SK-N-SH (cell line): ENCODE measurements at regions not wholly inside any gene's neighbourhood (a gene's known extent, or its start where the extent isn't known, plus 50 kb on each side); places are given as distances from the start of the nearest gene placed in this dataset.

Experiments
- CTCF ChIP-seq: fragments of 200-600 bp; sonication (generic); IDR thresholded peaks from 2 replicates; pipeline ENCODE4 v1.6.1; 2017; ENCODE audit warnings: antibody characterized with exemption, mild to moderate bottlenecking, moderate library complexity
- EP300 ChIP-seq, 2 experiments: IDR thresholded peaks; 2 replicates each; pipeline versions ENCODE4 v1.4.0 to v1.6.1; 2012; ENCODE audit warnings: borderline replicate concordance in 1 of 2, low read depth in 1 of 2, low read length in 1 of 2
- EZH2phosphoT487 ChIP-seq: fragments of 200-600 bp; sonication (generic); IDR thresholded peaks from 2 replicates; pipeline ENCODE4 v1.6.1; 2017; ENCODE audit warnings: low read depth, mixed run types, mild to moderate bottlenecking, antibody characterized with exemption, moderate library complexity, borderline replicate concordance
- FOXJ3 ChIP-seq: sonication (generic); formaldehyde crosslinking; IDR thresholded peaks from 2 replicates; pipeline ENCODE4 v1.5.1; 2020; ENCODE audit warnings: mild to moderate bottlenecking, missing genetic modification reagents
- NFIC ChIP-seq: IDR thresholded peaks from 2 replicates; pipeline ENCODE4 v1.4.0; 2012; ENCODE audit warnings: borderline replicate concordance
- RCOR1 ChIP-seq: fragments of 150-350 bp; IDR thresholded peaks from 2 replicates; pipeline ENCODE4 v1.6.1; 2017; ENCODE audit warnings: antibody characterized with exemption, low read length
- RXRA ChIP-seq: IDR thresholded peaks from 2 replicates; pipeline ENCODE4 v1.4.0; 2012; ENCODE audit warnings: low read depth, mild to moderate bottlenecking, borderline replicate concordance
- SIN3A ChIP-seq: IDR thresholded peaks from 2 replicates; pipeline ENCODE4 v1.6.1; 2012; ENCODE audit warnings: low read depth, mild to moderate bottlenecking, low read length, moderate library complexity, borderline replicate concordance
- SMC3 ChIP-seq: IDR thresholded peaks from 2 replicates; pipeline ENCODE4 v1.6.1; 2012; ENCODE audit warnings: low read depth, low read length, improper control_type of control experiment
- TEAD4 ChIP-seq: IDR thresholded peaks from 2 replicates; pipeline ENCODE4 v1.4.0; 2012; ENCODE audit warnings: mild to moderate bottlenecking, borderline replicate concordance; ENCODE audit not compliant: insufficient read depth

- no peak for TF ChIP-seq SIN3A
- no peak for TF ChIP-seq SMC3
- TF ChIP-seq EZH2phosphoT487, result no peak
- TF ChIP-seq CTCF, result no peak
- no peak for TF ChIP-seq EP300 (IDR thresholded peaks at IDR 0.05; ENCODE audit: borderline replicate concordance in 1 of 2, low read depth in 1 of 2, low read length in 1 of 2)
- TF ChIP-seq FOXJ3 (CRISPR knock-in tag), result no peak
- TF ChIP-seq RXRA, result no peak
- TF ChIP-seq TEAD4, result no peak
- TF ChIP-seq RCOR1, result no peak
- TF ChIP-seq NFIC, result no peak
Observed at GRCh38 chr14:34336501-34336900, 125.5 kb downstream of the SPTSSA start.
